ENCODE measurements at regions not wholly inside any gene's neighbourhood (a gene's known extent, or its start where the extent isn't known, plus 50 kb on each side); places are given as distances from the start of the nearest gene placed in this dataset.

DNA sequence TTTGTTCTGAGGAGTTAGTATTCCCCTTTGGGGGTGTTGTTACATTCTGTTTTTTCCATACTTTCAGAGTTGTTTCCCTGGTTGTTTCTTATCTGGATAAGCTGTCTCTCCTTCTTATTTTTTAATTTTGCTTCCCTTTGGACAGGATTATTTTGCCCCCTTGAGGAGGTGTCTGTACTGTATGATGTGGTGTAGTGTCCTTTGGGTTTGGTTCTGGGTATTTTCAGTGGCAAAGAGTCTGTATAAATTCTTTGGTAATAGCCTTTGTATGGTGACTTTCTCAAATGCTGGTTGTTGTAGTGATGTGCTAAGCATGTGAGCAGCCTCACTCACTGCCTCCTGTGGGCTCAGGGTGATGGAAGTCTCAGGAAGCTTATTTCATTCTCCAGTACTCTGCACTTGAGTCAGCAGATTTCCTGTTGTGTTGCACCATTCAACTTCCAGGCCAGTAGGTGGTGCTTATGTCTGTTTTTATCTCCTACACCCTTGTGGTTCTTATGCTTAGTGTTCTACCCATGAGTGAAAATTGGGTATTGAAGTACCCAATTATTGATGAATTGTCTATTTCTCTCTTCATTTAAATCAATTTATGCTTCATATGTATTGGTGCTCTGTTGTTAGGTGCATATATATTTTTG, 103.3 kb upstream of the PMCH start:
- TF ChIP-seq CTCF (IDR thresholded peaks at IDR 0.05; ENCODE audit: low read depth, low read length) (peak; percentile 65), EZH2phosphoT487 (IDR thresholded peaks at IDR 0.05; ENCODE audit: low read depth) (no peak)
